Coronary artery (tissue), 2 donors: ENCODE measurements at regions not wholly inside any gene's neighbourhood (a gene's known extent, or its start where the extent isn't known, plus 50 kb on each side); places are given as distances from the start of the nearest gene placed in this dataset.
"Not testable (repeated sequence)": the region's sequence is repeated elsewhere in the genome, so short reads cannot be mapped to it uniquely, and the experiment has no call there.

ENCODE experiments used
- DNase-seq: peaks from one replicate; pipeline ENCODE4 v3.0.0-alpha.2; 2017; ENCODE audit warnings: low spot score
- H3K27ac ChIP-seq, 2 donors: fragments of 200-600 bp; sonication (generic); one replicate each; pipeline ENCODE4 v1.5.1; 2016 to 2019
- H3K4me3 ChIP-seq: fragments of 200-600 bp; sonication (generic); 2 replicates; pipeline ENCODE4 v1.5.1; 2016; ENCODE audit warnings: mild to moderate bottlenecking, moderate library complexity
- TF ChIP-seq, protein P1 (sequence below): fragments of 200-600 bp; sonication (generic); IDR thresholded peaks from one replicate; pipeline ENCODE4 v1.5.1; 2019; ENCODE audit warnings: antibody characterized with exemption

DNA sequence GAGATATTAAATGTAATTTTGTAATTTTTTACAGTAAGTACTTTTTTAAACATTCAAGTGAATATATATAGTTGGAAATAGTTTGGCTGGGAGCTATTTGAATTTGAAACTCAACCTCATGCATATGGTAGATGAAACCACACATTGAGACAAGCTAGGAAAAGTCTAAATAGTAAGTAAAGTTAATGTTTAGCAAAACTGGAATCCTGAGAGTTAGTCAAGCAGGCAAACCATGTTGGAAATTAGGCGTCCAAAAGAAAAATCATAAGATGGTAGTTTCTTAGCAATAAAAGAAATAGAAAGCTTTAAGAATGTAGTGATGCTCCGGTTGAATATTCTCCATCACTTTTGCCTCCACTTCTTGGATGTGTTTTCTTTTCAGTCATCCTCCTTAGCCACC, 657.1 kb upstream of the CDH10 start:
- H3K27ac ChIP-seq, result no peak overlapping the region
- TF ChIP-seq, protein P1, sequence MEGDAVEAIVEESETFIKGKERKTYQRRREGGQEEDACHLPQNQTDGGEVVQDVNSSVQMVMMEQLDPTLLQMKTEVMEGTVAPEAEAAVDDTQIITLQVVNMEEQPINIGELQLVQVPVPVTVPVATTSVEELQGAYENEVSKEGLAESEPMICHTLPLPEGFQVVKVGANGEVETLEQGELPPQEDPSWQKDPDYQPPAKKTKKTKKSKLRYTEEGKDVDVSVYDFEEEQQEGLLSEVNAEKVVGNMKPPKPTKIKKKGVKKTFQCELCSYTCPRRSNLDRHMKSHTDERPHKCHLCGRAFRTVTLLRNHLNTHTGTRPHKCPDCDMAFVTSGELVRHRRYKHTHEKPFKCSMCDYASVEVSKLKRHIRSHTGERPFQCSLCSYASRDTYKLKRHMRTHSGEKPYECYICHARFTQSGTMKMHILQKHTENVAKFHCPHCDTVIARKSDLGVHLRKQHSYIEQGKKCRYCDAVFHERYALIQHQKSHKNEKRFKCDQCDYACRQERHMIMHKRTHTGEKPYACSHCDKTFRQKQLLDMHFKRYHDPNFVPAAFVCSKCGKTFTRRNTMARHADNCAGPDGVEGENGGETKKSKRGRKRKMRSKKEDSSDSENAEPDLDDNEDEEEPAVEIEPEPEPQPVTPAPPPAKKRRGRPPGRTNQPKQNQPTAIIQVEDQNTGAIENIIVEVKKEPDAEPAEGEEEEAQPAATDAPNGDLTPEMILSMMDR, result no peak
- H3K4me3 ChIP-seq, result no peak overlapping the region
- DNase-seq, result no peak

DNA sequence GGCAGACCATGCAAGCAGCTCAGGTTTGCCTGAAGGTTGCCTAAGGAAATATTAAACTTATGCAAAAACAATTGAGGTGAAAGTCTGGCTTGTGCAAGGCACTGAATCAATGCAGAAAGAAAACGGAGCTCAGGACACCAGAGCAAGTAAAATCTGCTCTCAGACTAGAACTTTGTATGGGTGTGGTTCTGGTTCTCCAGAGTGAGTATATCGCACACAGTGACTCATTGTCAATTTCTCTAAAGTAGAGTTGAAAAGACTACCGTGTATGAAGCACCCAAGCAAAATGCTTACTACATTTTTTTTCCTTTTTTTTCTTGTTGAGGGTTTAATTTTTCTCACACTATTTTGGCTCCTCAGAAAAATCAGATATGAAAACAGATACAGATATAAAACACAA, 650.3 kb upstream of the CDH10 start:
- Histone ChIP-seq H3K27ac (no peak overlapping the region), H3K4me3 (no peak overlapping the region)
- no peak for DNase-seq
- TF ChIP-seq, protein P1, result no peak

DNA sequence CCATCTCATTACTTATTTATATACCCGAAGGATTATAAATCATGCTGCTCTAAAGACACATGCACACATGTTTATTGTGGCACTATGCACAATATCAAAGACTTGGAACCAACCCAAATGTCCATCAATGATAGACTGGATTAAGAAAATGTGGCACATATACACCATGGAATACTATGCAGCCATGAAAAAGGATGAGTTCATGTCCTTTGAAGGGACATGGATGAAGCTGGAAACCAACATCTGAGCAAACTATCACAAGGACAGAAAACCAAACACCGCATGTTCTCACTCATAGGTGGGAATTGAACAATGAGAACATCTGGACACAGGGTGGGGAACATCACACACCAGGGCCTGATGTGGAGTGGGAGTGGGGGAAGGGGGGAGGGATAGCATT, 645.0 kb upstream of the CDH10 start:
- DNase-seq, H3K4me3 ChIP-seq, H3K27ac ChIP-seq: not testable (repeated sequence)

DNA sequence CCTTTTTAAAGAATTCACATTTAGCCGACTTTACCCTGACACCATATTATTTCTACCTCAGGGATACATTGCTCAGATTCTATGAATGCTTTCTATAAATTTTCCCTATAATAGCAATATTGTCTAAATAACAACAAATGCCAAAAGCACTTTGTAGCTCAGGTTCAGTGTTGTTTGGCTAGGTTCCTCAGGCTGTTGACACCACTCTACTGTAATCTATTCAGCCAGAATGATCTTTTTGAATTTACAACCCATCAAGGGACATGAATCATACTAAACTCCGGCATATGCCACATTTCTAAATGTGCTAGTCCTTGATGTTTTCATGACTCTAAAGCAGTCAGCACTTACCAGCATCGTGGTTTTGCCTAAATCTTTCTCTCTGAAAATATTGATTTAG, 641.5 kb upstream of the CDH10 start:
- H3K4me3 ChIP-seq, result no peak overlapping the region
- TF ChIP-seq, protein P1, result no peak
- no peak for DNase-seq

DNA sequence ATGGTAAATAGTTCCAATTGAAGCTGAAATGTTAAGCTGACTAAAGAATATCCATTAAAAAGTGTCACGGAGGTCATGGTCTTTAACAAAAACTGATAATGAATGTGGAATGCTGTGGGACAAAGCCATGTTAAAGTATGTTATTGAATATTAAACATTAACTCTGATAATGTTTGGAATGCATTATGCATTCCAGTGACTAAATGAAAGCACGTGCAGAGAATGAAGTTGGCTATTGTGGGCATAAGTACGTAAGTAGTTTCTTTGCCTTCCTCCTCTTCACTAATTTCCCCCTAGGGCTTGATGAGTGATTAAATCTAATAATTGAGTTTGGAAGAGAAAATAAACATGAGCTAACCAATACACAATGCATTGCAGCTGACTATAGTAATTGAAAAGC, 640.4 kb upstream of the CDH10 start:
- no peak for DNase-seq
- Histone ChIP-seq H3K27ac (no peak overlapping the region), H3K4me3 (no peak overlapping the region)
- TF ChIP-seq, protein P1, result no peak

More for the DNA sequence above, 641.5 kb upstream of the CDH10 start:
- H3K27ac ChIP-seq, result no peak overlapping the region

DNA sequence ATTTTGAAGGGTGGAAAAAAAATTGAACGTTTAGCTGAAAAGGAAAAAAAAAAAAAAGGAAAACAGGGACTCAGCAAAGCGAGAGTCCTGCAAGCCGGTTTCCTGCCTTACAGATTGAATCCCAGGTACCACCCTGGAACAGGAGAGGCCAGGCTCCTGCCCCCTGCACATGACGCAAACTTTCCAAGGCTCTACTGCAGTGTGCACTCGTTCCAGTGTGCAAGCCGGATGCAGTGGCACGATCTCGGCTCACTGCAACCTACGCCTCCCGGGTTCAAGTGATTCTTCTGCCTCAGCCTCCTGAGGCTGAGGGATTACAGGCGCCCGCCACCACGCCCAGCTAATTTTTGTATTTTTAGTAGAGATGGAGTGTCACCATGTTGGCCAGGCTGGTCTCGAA, 618.7 kb upstream of the CDH10 start:
- not testable (repeated sequence) for H3K4me3 ChIP-seq

DNA sequence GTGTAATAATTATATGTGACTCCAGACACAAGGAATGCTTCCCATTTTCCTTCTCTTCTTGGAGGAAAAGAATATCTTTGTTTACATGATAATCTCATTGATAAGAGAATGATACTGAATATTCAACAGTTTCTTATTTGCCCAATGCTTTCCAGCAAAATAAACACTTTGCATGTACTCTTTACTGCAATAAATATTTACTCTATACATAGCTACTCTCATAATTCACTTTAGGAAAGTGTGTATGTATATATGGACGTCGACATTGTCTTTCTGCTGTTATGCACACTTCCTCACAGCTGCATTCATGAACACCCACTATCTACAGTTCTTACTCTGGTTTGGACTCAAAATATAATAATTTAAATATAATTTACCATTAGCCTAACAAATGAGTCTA, 617.4 kb upstream of the CDH10 start:
- TF ChIP-seq, protein P1, result no peak
- no peak overlapping the region for H3K27ac ChIP-seq
- no peak overlapping the region for H3K4me3 ChIP-seq
- no peak for DNase-seq

More for the DNA sequence above, 618.7 kb upstream of the CDH10 start:
- H3K27ac ChIP-seq, DNase-seq: not testable (repeated sequence)

DNA sequence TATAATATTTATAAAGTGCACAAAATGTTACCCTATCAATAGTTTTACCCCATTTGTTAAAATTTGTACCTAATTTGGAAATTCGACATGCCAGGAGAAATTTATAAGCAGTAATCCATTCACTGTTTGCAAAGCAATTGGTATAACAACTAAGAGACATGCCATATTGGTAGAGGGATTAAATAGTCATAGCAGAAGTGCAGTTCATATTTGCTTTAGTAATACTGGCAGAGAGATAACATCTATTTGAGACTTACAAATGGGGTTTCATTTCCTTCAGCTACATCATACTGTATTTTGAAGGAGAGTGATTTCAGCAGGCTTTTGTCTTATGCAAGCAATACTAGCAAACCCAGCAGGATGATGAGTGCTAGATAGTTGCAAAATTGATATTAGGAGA, 610.4 kb upstream of the CDH10 start:
- Histone ChIP-seq H3K27ac (no peak overlapping the region), H3K4me3 (no peak overlapping the region)
- TF ChIP-seq, protein P1, result no peak
- no peak for DNase-seq
